HEK293T (cell line): ENCODE measurements at regions not wholly inside any gene's neighbourhood (a gene's known extent, or its start where the extent isn't known, plus 50 kb on each side); places are given as distances from the start of the nearest gene placed in this dataset.

ENCODE experiments used
- ARNT ChIP-seq: fragments of 450-650 bp; IDR thresholded peaks from 2 replicates; pipeline ENCODE4 v1.6.1; 2017; ENCODE audit warnings: mild to moderate bottlenecking
- FOXK2 ChIP-seq: fragments of 450-650 bp; IDR thresholded peaks from 2 replicates; pipeline ENCODE4 v1.6.1; 2016; ENCODE audit warnings: mild to moderate bottlenecking
- FOXM1 ChIP-seq: fragments of 450-650 bp; IDR thresholded peaks from 2 replicates; pipeline ENCODE4 v1.6.1; 2017; ENCODE audit warnings: mild to moderate bottlenecking, borderline replicate concordance
- L3MBTL2 ChIP-seq: fragments of 450-650 bp; conservative IDR thresholded peaks from 2 replicates; pipeline ENCODE4 v1.6.1; 2016; ENCODE audit warnings: mild to moderate bottlenecking
- NFRKB ChIP-seq: fragments of 450-650 bp; IDR thresholded peaks from 2 replicates; pipeline ENCODE4 v1.6.1; 2016; ENCODE audit warnings: mild to moderate bottlenecking, moderate library complexity

DNA sequence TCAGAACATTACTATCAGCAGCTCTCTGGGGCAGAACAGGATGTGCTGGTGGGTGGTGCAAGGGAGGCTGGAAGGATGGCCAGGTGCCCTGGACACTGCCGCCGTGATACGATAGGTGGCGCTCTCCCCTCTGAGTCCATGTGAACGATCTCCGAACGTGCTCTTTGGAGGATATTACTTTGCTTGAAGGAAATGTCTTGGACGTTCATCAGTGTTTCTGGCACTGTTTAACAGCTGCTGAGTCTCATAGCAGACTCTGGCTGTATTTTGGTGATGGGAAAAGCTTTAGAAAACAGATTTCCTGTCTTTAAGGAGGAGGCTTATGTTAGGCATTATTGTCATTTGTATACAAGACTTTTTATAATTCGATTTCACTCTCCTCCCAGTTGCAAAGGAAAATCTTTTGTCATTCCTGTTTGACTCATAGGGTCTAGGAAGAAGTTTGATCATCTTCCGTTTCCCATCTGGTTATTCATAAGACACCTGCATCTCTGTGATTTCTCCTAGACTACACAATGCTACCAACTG lies 386.2 kb upstream of the ADGRL2 start:
- TF ChIP-seq FOXM1 = no peak
- TF ChIP-seq NFRKB = no peak
- TF ChIP-seq FOXK2 = no peak
- no peak for TF ChIP-seq ARNT
- no peak for TF ChIP-seq L3MBTL2
